Fibroblast of mammary gland (primary cell): ENCODE measurements at regions not wholly inside any gene's neighbourhood (a gene's known extent, or its start where the extent isn't known, plus 50 kb on each side); places are given as distances from the start of the nearest gene placed in this dataset.

Source experiments
- DNase-seq: peaks from one replicate; pipeline ENCODE4 v3.0.0-alpha.2; 2010; ENCODE audit warnings: low read depth
- H3K4me3 ChIP-seq: 2 replicates; pipeline ENCODE4 v1.5.1; 2011; ENCODE audit warnings: low read depth, mild to moderate bottlenecking, low read length, moderate library complexity; ENCODE audit not compliant: control insufficient read depth
- CTCF ChIP-seq: conservative IDR thresholded peaks from 2 replicates; pipeline ENCODE4 v1.5.1; 2011; ENCODE audit warnings: low read depth, low read length, inconsistent platforms; ENCODE audit not compliant: control insufficient read depth, insufficient read depth

DNA sequence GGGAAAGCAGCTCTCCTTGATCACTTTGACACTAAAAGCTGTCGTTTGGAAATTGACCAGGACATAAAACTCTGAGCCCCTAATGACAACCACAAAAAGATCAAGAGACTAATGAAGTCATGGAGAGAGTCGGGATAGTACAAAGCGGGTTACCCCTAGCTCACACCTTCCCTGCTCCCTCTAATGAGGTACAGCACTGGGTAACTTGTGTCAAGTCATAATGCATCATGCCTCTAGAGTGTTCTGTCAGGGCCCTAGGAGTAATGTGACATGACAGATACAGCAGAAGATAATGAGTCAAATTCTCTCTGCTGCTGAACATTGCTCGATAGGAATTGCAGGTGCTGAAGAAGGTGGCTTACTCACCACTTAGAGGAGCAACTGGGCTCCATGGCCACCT, 130.7 kb downstream of the AQP4 start:
- H3K4me3 ChIP-seq: no peak overlapping the region
- no peak for TF ChIP-seq CTCF

DNA sequence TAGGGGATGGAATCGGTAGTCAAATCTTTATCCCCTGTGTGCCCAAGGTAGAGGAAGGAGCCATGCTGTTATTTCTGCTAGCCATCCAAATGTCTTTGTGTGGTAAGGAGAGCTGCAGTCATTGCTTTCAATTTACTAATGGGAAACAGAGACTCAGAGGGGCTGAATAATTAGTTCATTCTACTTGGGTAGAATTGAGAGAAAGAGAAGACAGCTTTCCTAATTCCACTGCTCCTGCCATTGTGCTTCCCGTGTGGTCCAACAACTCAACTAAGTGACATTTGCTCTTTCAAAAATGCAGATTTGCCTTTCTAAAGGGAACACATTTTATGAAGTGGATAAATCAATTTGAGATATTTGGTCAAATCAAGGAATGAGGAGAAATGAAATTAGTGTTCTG, 136.1 kb downstream of the AQP4 start:
- no peak for TF ChIP-seq CTCF
- DNase-seq: no peak
- no peak overlapping the region for H3K4me3 ChIP-seq

More for the DNA sequence above, 130.7 kb downstream of the AQP4 start:
- DNase-seq: no peak

- DNase-seq: no peak
- no peak overlapping the region for H3K4me3 ChIP-seq
- TF ChIP-seq CTCF: no peak
Observed at GRCh38 chr18:26729008-26729407, 136.5 kb downstream of the AQP4 start.

DNA sequence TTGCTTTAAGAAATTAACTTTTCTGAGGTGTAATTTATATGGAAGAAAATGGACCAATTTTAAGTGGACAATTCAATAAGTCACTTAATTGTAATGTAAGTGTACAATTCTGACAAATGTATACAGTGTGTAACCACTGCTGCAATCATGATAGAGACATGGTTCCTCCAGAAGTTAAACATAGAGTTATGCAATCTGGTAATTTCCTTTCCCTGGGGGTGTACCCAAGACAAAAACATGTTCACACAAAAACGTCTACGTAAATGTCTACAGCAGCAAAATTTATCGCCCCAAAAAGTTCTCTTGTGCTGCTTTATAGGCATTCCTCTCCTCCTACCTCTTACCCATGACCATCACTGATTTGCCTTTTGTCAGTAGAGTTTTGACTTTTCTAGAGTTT, 141.5 kb downstream of the AQP4 start:
- DNase-seq: no peak
- no peak for TF ChIP-seq CTCF
- H3K4me3 ChIP-seq: no peak overlapping the region

GRCh38 chr18:26722565-26722931, 143.0 kb downstream of the AQP4 start:
- no peak for TF ChIP-seq CTCF
- H3K4me3 ChIP-seq: no peak overlapping the region
- DNase-seq: no peak

DNA sequence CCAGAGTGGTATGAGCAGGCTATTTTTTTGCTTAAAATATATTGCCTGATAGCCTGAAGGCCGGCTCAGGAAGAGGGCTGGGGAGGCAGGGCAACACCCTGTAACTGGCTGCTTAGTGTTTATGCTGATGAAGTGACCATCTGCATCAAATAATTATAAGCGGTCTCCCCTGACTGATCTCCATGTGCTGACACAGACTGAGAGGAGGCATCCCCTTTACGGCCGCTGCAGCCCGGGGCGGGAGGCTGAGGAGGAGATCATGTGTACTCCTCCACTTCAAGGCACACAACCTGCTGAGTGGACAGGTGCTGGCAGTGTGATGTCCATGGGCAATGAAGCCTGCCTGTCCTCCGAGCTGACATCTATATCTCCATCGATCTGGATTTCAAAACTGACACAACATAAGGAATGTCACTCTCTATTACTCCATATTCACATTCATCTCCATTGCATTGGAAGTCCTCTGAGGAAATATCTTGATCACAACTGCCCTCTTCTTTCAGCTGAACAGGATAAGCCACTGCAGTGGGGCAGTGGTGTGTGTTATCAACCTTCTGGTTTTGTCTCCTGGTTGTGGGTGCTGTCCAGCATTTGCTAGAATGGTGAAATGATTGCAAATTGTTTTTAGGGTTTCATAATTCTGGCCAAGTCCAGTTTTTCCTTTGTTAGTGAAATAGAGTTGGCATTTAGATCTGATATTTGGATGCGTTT, 143.5 kb downstream of the AQP4 start:
- no peak for TF ChIP-seq CTCF
- no peak overlapping the region for H3K4me3 ChIP-seq
- no peak for DNase-seq

- no peak for TF ChIP-seq CTCF
- H3K4me3 ChIP-seq: no peak overlapping the region
- no peak for DNase-seq
Observed at GRCh38 chr18:26719896-26720295, 145.6 kb downstream of the AQP4 start.
